Testis (tissue), 2 donors: ENCODE measurements at regions not wholly inside any gene's neighbourhood (a gene's known extent, or its start where the extent isn't known, plus 50 kb on each side); places are given as distances from the start of the nearest gene placed in this dataset.

Experiments used
- DNase-seq: peaks from one replicate; pipeline ENCODE4 v3.0.0-alpha.2; 2019
- H3K27ac ChIP-seq, 2 donors: fragments of 200-600 bp; sonication (generic); one replicate each; pipeline ENCODE4 v1.5.1; 2019
- H3K27me3 ChIP-seq: fragments of 200-600 bp; sonication (generic); one replicate; pipeline ENCODE4 v1.5.1; 2019
- H3K36me3 ChIP-seq: fragments of 200-600 bp; sonication (generic); one replicate; pipeline ENCODE4 v1.5.1; 2017; ENCODE audit warnings: low read depth; ENCODE audit errors: missing control alignments
- H3K4me1 ChIP-seq: fragments of 200-600 bp; sonication (generic); one replicate; pipeline ENCODE4 v1.5.1; 2019
- H3K4me3 ChIP-seq, 2 donors: fragments of 200-600 bp; sonication (generic); one replicate each; pipeline ENCODE4 v1.5.1; 2017 to 2019
- H3K9me3 ChIP-seq: fragments of 200-600 bp; sonication (generic); one replicate; pipeline ENCODE4 v1.5.1; 2017
- POLR2A ChIP-seq: fragments of 450-650 bp; IDR thresholded peaks from one replicate; pipeline ENCODE4 v1.6.1; 2017; ENCODE audit warnings: antibody characterized with exemption, mild to moderate bottlenecking, moderate library complexity
- WGBS, 2 donors: methylation state at CpG; one replicate each; pipeline ENCODE4 v1.1.5; 2018; 5-methylcytosine and 5-hydroxymethylcytosine counted together
- intact Hi-C: fragments of 100-400 bp; cut with DNase I; formaldehyde crosslinking; loops from one replicate; pipeline ENCODE4 v1.15.1; 2023; ENCODE audit warnings: low total_unique reads
- TF ChIP-seq, protein P1 (sequence below), 3 experiments: fragments of 450-650 bp in 2 of 3; fragments of 200-600 bp in 1 of 3; sonication (generic) in 1 of 3; IDR thresholded peaks; one replicate each; pipeline ENCODE4 v1.5.1; 2016 to 2019; ENCODE audit warnings: antibody characterized with exemption in 3 of 3, mild to moderate bottlenecking in 2 of 3, moderate library complexity in 1 of 3

- DNase-seq, result no peak
- intact Hi-C loops, result no loop called here
These were observed 1510.1 kb downstream of the MRPL39 start for GRCh38 chr21:24097181-24097580.

GRCh38 chr21:24096651-24097050, 1510.6 kb downstream of the MRPL39 start:
- H3K9me3 ChIP-seq, result no peaks in the 10 kb centered on the region
- 43 to 47% methylated on average over 1 of the region's 1 CpG for WGBS, 2 donors
- TF ChIP-seq, protein P1, sequence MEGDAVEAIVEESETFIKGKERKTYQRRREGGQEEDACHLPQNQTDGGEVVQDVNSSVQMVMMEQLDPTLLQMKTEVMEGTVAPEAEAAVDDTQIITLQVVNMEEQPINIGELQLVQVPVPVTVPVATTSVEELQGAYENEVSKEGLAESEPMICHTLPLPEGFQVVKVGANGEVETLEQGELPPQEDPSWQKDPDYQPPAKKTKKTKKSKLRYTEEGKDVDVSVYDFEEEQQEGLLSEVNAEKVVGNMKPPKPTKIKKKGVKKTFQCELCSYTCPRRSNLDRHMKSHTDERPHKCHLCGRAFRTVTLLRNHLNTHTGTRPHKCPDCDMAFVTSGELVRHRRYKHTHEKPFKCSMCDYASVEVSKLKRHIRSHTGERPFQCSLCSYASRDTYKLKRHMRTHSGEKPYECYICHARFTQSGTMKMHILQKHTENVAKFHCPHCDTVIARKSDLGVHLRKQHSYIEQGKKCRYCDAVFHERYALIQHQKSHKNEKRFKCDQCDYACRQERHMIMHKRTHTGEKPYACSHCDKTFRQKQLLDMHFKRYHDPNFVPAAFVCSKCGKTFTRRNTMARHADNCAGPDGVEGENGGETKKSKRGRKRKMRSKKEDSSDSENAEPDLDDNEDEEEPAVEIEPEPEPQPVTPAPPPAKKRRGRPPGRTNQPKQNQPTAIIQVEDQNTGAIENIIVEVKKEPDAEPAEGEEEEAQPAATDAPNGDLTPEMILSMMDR (IDR thresholded peaks at IDR 0.05), result no peak
- no peak for TF ChIP-seq POLR2A
- DNase-seq, result peak; percentile 44
- peaks cover 9% of the 10 kb centered on the region for H3K4me1 ChIP-seq
- no peaks in the 10 kb centered on the region for H3K27me3 ChIP-seq
- H3K36me3 ChIP-seq, result no peaks in the 10 kb centered on the region
- peak overlapping the region in 1 of 2 donors; percentile 20 for H3K27ac ChIP-seq
- H3K4me3 ChIP-seq, result no peak overlapping the region
- intact Hi-C loops, result no loop called here

More at GRCh38 chr21:24097181-24097580, 1510.1 kb downstream of the MRPL39 start:
- no peak overlapping the region for H3K4me3 ChIP-seq
- no peaks in the 10 kb centered on the region for H3K36me3 ChIP-seq
- H3K9me3 ChIP-seq, result no peaks in the 10 kb centered on the region
- H3K27ac ChIP-seq, result peak overlapping the region in 1 of 2 donors; percentile 20
- no peaks in the 10 kb centered on the region for H3K27me3 ChIP-seq
- WGBS, 2 donors, result 0% methylated on average over 1 of the region's 1 CpG
- no peak for TF ChIP-seq POLR2A
- TF ChIP-seq, protein P1 (IDR thresholded peaks at IDR 0.05), result no peak
- H3K4me1 ChIP-seq, result peaks cover 9% of the 10 kb centered on the region

- no peak overlapping the region for H3K27ac ChIP-seq
- H3K4me1 ChIP-seq, result peaks cover 9% of the 10 kb centered on the region
- no peak for DNase-seq
- no peaks in the 10 kb centered on the region for H3K9me3 ChIP-seq
- H3K27me3 ChIP-seq, result no peaks in the 10 kb centered on the region
- no peaks in the 10 kb centered on the region for H3K36me3 ChIP-seq
- no peak for TF ChIP-seq POLR2A
- TF ChIP-seq, protein P1 (IDR thresholded peaks at IDR 0.05), result no peak
- no peak overlapping the region for H3K4me3 ChIP-seq
- intact Hi-C loops, result no loop called here
These were observed 1514.2 kb downstream of the MRPL39 start for GRCh38 chr21:24093032-24093431.

DNA sequence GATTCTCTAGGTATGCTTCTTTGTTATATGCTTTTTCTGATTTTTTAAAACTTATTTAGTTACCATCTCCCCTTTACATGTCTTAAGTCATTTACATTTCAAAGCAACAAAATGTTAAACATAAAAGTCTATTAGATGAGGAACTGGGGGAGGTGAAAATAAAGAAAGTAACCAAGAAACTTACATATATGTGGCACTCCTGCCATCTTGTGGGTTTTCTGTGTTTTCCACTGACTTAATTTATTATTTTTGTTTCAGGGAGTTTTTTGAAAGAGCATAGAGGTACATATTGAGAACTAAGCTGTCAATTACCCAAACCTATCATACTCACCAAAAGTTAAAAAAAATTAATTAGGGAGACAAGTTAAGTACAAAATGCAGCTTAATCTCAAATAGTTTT, 1531.1 kb downstream of the MRPL39 start:
- no peaks in the 10 kb centered on the region for H3K27me3 ChIP-seq
- no peaks in the 10 kb centered on the region for H3K4me1 ChIP-seq
- intact Hi-C loops, result no loop called here
- H3K36me3 ChIP-seq, result no peaks in the 10 kb centered on the region
- TF ChIP-seq POLR2A, result no peak
- TF ChIP-seq, protein P1 (IDR thresholded peaks at IDR 0.05), result no peak
- no peak overlapping the region for H3K4me3 ChIP-seq
- no peak for DNase-seq
- H3K27ac ChIP-seq, result no peak overlapping the region
- no peaks in the 10 kb centered on the region for H3K9me3 ChIP-seq

DNA sequence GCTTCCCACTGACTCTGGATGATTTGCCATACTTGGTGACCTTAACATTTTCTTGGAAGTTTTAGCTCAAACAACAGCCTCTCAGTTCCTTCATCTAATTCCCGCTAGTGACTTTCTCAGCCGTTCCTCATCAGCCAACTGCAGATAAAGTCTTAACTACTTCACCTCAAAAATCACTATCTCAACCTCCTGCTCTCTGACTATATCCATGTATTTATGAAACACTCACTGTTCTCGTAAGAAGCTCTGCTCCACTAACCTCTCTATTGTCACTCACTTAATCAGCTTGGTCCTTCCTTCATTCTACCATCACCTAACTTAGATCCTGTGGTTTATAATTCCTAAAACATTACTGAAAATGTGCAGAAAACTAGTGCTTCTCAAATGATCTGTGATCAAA, 1551.6 kb downstream of the MRPL39 start:
- Histone ChIP-seq H3K27ac (no peak overlapping the region), H3K9me3 (no peaks in the 10 kb centered on the region), H3K4me3 (no peak overlapping the region), H3K4me1 (no peaks in the 10 kb centered on the region), H3K36me3 (no peaks in the 10 kb centered on the region), H3K27me3 (no peaks in the 10 kb centered on the region)
- intact Hi-C loops, result no loop called here
- DNase-seq, result no peak
- WGBS, 2 donors, result 72 to 75% methylated on average over 3 of the region's 3 CpGs
- no peak for TF ChIP-seq POLR2A
- TF ChIP-seq, protein P1 (IDR thresholded peaks at IDR 0.05), result no peak
